HG03095 (cell line): ENCODE measurements at regions not wholly inside any gene's neighbourhood (a gene's known extent, or its start where the extent isn't known, plus 50 kb on each side); places are given as distances from the start of the nearest gene placed in this dataset.
A peak's percentile ranks its signal among the peaks of the same experiment; 100 is the strongest.

ENCODE experiments used
- ATAC-seq: cut with Tn5 transposase; IDR thresholded peaks from one replicate; pipeline ENCODE4 v1.9.1; 2021; ENCODE audit warnings: moderate library complexity; ENCODE audit not compliant: unreplicated experiment

DNA sequence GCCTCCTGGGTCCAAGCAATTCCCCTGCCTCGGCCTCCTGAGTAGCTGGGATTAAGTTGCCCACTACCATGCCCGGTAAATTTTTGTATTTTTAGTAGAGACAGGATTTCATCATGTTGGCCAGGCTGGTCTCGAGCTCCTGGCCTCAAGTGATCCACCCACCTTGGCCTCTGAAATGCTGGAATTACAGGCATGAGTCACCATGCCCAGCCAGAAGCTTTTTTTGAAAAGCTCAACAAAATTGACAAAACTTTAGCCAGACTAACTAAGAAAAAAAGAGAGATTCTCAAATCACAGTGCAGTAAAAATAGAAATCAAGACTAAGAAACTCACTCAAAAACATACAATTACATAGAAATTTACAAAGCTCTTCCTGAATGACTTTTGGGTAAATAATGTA, 420.6 kb downstream of the COL12A1 start:
- ATAC-seq: no peak

DNA sequence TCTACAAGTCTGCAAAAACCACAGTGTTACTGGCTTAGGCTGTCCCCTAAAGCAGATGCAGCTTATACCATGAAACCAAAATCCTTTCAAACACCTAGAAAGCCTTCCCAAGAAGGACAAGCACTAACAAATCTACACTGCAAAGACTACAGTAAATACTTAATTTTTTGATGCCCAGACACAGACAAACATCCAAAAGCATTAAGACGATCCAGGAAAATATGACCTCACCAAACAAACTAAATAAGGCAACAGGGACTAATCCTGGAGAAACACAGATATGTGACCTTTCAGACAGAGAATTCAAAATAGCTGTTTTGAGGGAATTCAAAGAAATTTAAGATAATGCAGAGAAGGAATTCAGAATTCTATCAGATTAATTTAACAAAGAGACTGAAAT, 423.5 kb downstream of the COL12A1 start:
- no peak for ATAC-seq

DNA sequence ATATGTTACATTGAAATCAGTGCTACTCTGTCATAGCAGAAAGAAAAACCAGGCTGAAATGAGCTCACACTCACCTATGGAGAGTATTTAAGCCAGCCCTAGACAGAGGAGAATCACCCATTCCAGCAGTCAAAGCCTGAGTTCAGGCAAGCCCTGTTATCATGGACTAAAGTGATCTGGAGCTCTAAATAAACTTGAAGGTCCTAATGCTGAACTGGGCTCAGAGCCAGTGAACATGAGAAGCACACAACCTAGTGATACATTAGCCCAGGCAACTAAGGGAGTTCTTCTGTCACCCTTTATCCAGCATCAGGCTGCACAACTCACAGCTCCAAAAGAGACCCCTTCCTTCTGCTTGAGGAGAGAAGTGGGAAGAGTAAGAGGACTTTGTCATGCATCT, 425.0 kb downstream of the COL12A1 start:
- no peak for ATAC-seq

- no peak for ATAC-seq
Observed at GRCh38 chr6:74768738-74769137, 437.1 kb downstream of the COL12A1 start.

GRCh38 chr6:74768120-74768519, 437.7 kb downstream of the COL12A1 start:
- ATAC-seq: no peak

GRCh38 chr6:74765486-74765885, 440.4 kb downstream of the COL12A1 start:
- ATAC-seq: no peak

DNA sequence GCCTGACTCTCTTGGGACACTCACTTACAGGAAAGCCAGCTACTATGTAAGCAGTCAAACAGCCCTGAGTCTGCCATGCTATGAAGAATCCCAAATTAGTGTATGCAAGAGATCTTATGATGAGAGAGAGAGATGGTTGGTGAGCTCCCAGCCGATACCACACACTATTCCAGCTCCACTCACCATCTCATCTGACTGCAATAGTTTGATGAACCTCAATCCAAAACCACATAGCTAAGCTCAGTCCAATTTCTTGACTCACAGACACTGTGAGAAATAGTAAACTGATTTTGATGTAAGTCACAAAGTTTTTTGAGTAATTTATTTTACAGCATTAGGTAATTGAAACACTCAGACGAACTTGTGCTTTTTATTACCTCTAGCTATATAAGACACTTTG, 441.4 kb downstream of the COL12A1 start:
- ATAC-seq: no peak

DNA sequence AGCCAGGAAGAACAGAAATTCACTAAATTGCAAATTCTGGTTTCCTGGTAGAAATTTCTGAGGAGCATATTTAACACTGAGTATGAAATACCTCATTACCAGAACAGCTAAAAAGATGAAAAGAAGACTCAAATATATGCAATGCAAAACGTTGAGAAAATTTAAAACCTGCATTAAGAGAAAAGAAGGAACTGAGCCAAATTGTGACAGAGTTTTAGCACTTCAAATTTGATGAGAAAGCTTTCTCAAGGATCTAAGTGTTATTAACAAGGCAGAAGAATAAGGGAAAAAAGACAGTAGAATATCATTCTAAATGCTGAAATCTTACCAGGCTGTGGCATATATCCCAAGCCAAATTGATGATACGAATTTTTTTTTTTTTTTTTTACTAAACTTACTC, 443.0 kb downstream of the COL12A1 start:
- ATAC-seq: no peak

- ATAC-seq: no peak
Observed at GRCh38 chr6:74757813-74758212, 448.0 kb downstream of the COL12A1 start.

DNA sequence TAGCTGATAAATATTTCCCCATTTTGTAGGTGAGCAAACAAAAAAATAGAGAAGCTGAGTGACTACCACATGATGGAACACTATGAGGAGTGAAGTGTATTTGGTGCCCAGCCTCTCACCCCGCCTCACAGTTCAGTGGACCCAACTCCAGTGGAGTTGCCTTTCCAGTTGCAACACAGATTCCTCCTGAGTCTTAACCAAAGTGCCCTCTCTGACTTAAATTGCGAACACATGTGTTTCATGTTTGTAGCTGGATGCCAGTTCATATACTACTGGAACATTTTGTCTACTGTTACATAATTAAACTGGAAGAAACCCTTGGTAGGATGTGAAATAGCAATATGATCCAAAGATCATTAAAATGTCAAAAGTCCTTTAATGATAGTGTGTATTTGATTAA, 448.9 kb downstream of the COL12A1 start:
- ATAC-seq: no peak

DNA sequence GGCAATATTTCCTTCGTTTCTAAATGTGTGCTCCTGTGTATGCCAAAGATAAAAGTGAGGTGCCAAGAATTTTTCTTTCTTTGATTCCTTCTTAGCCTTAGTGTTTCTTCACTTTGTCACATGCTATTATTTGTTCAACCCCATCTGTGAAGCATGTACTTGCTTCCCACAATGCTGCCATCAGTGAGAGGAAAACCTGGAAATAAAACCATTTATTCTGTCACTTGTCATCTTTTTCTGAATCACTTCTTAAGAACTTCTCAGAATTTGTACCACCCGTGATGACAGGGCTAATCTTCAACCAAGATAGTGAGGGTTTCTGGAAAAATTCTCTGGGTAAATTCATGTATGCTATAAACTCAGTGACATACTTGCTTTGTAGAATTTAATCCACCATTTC, 450.1 kb downstream of the COL12A1 start:
- ATAC-seq: no peak

DNA sequence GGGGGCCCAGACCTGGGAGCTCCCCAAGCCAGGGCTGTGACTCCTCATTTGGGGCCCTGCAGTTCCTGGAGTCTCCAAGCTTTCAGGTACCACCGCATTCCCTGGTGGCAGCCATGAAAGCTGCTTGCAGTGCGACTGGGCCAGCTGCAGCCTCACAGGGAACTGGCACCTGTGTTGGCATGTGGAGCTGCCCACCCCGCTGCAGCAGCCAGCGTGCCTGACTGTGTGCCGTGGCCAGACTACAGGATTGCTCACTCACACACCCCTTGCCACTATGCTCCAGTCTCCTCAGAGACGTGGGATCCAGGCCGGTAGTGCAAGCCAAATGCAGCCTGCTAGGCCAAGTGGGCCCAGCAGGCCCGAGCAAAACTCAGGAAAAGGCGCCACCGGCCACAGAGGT, 450.7 kb downstream of the COL12A1 start:
- no peak for ATAC-seq

GRCh38 chr6:74753883-74754600, 451.8 kb downstream of the COL12A1 start:
- ATAC-seq: no peak

GRCh38 chr6:74752303-74752702, 453.6 kb downstream of the COL12A1 start:
- no peak for ATAC-seq

- ATAC-seq: no peak
Observed at GRCh38 chr6:74750826-74751225, 455.0 kb downstream of the COL12A1 start.

DNA sequence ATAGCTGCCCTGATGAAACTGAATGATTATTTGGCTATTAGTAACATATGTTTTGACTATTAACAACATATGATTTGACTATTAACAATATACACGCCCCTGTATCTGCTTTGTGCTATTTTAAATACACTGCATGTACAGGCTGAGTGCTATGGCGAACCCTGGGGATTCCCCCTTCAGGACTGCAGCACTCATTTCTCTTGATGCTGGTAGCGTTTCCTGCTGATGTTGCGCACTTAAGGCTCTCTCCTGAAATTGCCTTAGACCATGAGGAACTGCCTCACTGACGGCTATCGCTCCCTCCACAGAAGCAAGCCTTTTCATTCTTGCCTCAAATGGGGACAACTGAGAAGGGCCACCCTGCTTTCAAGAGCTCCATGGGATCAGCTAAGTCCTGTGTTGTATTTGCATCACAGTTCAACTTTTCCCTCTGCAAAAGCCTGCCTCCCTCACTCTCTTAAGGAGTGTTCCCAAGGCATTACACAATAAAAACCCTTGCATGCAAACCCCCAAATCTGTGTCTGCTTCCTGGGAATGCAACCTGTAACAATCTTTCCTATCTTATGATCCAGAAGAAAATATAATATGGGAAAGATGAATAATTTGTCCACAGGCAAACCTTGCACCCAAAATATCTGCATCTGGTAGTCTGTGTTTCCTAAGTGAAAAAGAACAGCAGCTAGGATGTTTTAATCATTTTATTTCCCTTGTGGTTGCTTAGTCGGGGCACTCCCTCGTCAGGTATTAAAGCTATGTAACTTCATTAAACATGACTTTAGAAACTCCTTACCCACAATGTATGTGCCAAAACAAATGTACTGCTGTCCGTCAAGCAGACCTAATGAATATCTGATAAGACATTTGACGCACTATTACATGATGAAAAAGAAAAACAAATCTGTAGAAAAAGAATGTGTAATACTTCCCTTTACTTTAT, 456.4 kb downstream of the COL12A1 start:
- ATAC-seq: peak; percentile 52

DNA sequence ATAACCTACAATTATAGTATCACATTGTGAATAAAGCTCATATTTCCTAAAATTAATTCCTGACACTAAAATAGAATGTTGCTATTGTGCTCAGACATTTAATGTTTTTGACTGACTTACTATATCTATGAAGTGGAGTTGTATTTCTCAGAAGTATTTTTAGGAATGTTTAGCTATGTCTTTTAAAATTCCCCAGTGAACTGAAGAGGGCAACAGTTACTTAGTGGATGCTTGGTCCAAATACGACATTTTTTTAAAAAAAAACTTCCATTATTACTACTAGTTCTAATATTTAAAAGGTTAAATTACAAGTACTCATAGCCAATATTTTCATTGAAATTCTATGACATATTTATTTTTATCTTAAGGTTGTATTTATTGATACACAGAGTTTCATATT, 460.2 kb downstream of the COL12A1 start:
- ATAC-seq: no peak

GRCh38 chr6:74742793-74743508, 462.9 kb downstream of the COL12A1 start:
- no peak for ATAC-seq

DNA sequence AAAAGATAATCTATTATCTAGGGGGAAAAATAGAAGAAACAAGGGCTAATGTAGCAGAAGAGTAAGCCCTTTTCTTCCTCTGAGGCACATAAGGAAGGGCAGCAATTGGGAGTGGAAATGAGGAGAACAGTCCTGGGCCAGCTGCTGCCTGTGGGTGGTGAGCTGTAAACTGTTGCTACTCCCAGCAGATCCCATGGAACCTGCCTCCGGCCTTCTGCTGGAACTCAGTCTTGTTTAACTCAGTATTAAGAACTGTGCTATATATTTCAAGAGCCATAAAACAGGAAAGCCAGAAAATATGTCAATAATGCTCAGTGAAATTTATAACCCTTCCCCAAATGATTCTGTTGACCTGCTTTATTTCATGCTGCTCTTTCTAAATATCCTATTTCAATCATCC, 464.2 kb downstream of the COL12A1 start:
- no peak for ATAC-seq

DNA sequence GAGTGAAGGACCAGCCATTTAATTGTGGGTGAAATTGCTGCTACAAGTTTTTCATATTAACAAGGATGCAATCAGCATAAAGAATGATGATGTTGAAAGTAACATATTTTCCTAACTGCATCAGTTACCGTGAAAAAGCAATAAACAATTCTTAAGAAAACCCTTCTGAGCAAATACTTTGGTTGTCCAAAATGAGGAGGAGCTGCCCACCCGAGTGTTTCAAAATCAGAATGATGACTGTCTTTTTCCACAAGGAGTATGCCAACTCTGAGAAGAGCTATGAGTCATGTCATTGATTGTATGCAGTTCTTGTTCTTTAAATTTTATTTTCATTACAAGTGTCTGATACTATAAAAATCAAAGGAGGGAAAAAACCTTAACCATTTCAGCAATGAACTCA, 470.5 kb downstream of the COL12A1 start:
- no peak for ATAC-seq

- no peak for ATAC-seq
Observed at GRCh38 chr6:74734901-74735300, 471.0 kb downstream of the COL12A1 start.
